NOMO-1 (cell line): ENCODE measurements at regions not wholly inside any gene's neighbourhood (a gene's known extent, or its start where the extent isn't known, plus 50 kb on each side); places are given as distances from the start of the nearest gene placed in this dataset.
"Not testable (repeated sequence)": the region's sequence is repeated elsewhere in the genome, so short reads cannot be mapped to it uniquely, and the experiment has no call there.

Experiments
- DNase-seq, 2 experiments: peaks; one replicate each; lab custom pipeline; 2025; ENCODE audit not compliant: unreplicated experiment in 2 of 2; lab: John Stamatoyannopoulos, UW

GRCh38 chr17:72175787-72176515 lies 55.1 kb downstream of the SOX9 start:
- DNase-seq, result no peak

- no peak for DNase-seq
These were observed 55.7 kb downstream of the SOX9 start for GRCh38 chr17:72176516-72176851.

- no peak for DNase-seq
These were observed 56.3 kb downstream of the SOX9 start for GRCh38 chr17:72176951-72177660.

- DNase-seq, result no peak
These were observed 56.9 kb downstream of the SOX9 start for GRCh38 chr17:72177738-72178137.

GRCh38 chr17:72182371-72182873 lies 61.6 kb downstream of the SOX9 start:
- no peak for DNase-seq

GRCh38 chr17:72183194-72183685 lies 62.4 kb downstream of the SOX9 start:
- no peak for DNase-seq

- no peak for DNase-seq
These were observed 64.0 kb downstream of the SOX9 start for GRCh38 chr17:72184805-72185204.

- no peak for DNase-seq
These were observed 64.7 kb downstream of the SOX9 start for GRCh38 chr17:72185564-72185963.

- no peak for DNase-seq
These were observed 66.7 kb downstream of the SOX9 start for GRCh38 chr17:72187556-72187955.

- DNase-seq, result no peak
These were observed 68.0 kb downstream of the SOX9 start for GRCh38 chr17:72188801-72189200.

- DNase-seq, result no peak
These were observed 69.2 kb downstream of the SOX9 start for GRCh38 chr17:72189768-72190593.

GRCh38 chr17:72191356-72191755 lies 70.5 kb downstream of the SOX9 start:
- no peak for DNase-seq

GRCh38 chr17:72191921-72192799 lies 71.3 kb downstream of the SOX9 start:
- no peak for DNase-seq

- no peak for DNase-seq
These were observed 72.0 kb downstream of the SOX9 start for GRCh38 chr17:72192800-72193192.

- no peak for DNase-seq
These were observed 72.7 kb downstream of the SOX9 start for GRCh38 chr17:72193391-72194106.

- DNase-seq, result not testable (repeated sequence)
These were observed 73.3 kb downstream of the SOX9 start for GRCh38 chr17:72194107-72194440.

GRCh38 chr17:72199256-72199655 lies 78.4 kb downstream of the SOX9 start:
- DNase-seq, result no peak

- DNase-seq, result no peak
These were observed 83.9 kb downstream of the SOX9 start for GRCh38 chr17:72204742-72205141.

GRCh38 chr17:72205357-72205756 lies 84.5 kb downstream of the SOX9 start:
- no peak for DNase-seq

GRCh38 chr17:72205822-72206221 lies 85.0 kb downstream of the SOX9 start:
- no peak for DNase-seq
